ENCODE measurements at regions not wholly inside any gene's neighbourhood (a gene's known extent, or its start where the extent isn't known, plus 50 kb on each side); places are given as distances from the start of the nearest gene placed in this dataset.

DNA sequence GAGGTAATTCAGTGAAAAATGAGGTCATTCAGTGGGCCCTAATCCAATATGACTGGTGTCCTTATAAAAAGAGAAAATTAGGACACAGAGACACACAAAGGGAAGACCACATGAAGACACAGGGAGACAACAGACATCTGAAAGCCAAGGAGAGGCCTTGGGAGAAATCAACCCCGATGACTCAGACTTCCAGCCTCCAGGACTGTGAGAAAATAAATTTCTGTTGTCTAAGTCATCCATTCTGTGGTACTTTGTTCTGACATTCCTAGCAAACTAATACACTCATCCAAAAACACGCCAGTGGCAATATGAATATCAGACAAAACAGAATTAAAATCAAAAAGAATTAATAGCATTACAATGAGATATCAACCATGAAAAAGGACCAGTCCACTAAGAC, 303.7 kb downstream of the SS18 start:
- FAIRE-seq (no peak), ATAC-seq (no peak), DNase-seq (ENCODE audit: low read depth in 1 of 2, low spot score in 1 of 2) (no peak)
- CTCF ChIA-PET = no interaction called here
- POLR2A ChIA-PET = no interaction called here
- Histone ChIP-seq H3K4me2 (no peak overlapping the region), H3K4me3 (no peak overlapping the region), H3K4me1 (no peaks in the 10 kb centered on the region), H3K9me3 (no peaks in the 10 kb centered on the region), H3K27ac (no peak overlapping the region)
- WGBS (ENCODE audit: missing lambda C conversion rate) = 0% methylated on average over 2 of the region's 2 CpGs
- TF ChIP-seq HEYL (CRISPR knock-in tag; IDR thresholded peaks at IDR 0.05) = no peak
- TF ChIP-seq, protein P1, sequence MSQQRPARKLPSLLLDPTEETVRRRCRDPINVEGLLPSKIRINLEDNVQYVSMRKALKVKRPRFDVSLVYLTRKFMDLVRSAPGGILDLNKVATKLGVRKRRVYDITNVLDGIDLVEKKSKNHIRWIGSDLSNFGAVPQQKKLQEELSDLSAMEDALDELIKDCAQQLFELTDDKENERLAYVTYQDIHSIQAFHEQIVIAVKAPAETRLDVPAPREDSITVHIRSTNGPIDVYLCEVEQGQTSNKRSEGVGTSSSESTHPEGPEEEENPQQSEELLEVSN (IDR thresholded peaks at IDR 0.05; ENCODE audit: borderline replicate concordance, low read depth) = no peak
- no peak for TF ChIP-seq POLR2A (IDR thresholded peaks at IDR 0.05; ENCODE audit: low read length)
- no peak for TF ChIP-seq FOSL2 (IDR thresholded peaks at IDR 0.05)
- TF ChIP-seq FOSL2 (CRISPR knock-in tag; IDR thresholded peaks at IDR 0.05) = no peak
- no peak for TF ChIP-seq FOSB (CRISPR knock-in tag; IDR thresholded peaks at IDR 0.05)
- no peak for TF ChIP-seq KDM1A (IDR thresholded peaks at IDR 0.05; ENCODE audit: low read depth)
- TF ChIP-seq ESRRA (IDR thresholded peaks at IDR 0.05; ENCODE audit: borderline replicate concordance, low read length) = no peak
- TF ChIP-seq, protein P2, sequence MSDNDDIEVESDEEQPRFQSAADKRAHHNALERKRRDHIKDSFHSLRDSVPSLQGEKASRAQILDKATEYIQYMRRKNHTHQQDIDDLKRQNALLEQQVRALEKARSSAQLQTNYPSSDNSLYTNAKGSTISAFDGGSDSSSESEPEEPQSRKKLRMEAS (IDR thresholded peaks at IDR 0.05) = no peak
- no peak for TF ChIP-seq RCOR1 (IDR thresholded peaks at IDR 0.05; ENCODE audit: low read depth, low read length)
- TF ChIP-seq, protein P3, sequence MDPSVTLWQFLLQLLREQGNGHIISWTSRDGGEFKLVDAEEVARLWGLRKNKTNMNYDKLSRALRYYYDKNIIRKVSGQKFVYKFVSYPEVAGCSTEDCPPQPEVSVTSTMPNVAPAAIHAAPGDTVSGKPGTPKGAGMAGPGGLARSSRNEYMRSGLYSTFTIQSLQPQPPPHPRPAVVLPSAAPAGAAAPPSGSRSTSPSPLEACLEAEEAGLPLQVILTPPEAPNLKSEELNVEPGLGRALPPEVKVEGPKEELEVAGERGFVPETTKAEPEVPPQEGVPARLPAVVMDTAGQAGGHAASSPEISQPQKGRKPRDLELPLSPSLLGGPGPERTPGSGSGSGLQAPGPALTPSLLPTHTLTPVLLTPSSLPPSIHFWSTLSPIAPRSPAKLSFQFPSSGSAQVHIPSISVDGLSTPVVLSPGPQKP (IDR thresholded peaks at IDR 0.05; ENCODE audit: low read depth, low read length) = no peak
- TF ChIP-seq, protein P4, sequence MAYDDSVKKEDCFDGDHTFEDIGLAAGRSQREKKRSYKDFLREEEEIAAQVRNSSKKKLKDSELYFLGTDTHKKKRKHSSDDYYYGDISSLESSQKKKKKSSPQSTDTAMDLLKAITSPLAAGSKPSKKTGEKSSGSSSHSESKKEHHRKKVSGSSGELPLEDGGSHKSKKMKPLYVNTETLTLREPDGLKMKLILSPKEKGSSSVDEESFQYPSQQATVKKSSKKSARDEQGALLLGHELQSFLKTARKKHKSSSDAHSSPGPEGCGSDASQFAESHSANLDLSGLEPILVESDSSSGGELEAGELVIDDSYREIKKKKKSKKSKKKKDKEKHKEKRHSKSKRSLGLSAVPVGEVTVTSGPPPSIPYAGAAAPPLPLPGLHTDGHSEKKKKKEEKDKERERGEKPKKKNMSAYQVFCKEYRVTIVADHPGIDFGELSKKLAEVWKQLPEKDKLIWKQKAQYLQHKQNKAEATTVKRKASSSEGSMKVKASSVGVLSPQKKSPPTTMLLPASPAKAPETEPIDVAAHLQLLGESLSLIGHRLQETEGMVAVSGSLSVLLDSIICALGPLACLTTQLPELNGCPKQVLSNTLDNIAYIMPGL (CRISPR knock-in tag; IDR thresholded peaks at IDR 0.05; ENCODE audit: borderline replicate concordance) = no peak
- TF ChIP-seq MAFK (IDR thresholded peaks at IDR 0.05; ENCODE audit: partially characterized antibody) = no peak
- TF ChIP-seq ZFP36 (IDR thresholded peaks at IDR 0.05; ENCODE audit: borderline replicate concordance, partially characterized antibody) = no peak
- TF ChIP-seq TFCP2L1 (CRISPR knock-in tag; IDR thresholded peaks at IDR 0.05) = no peak

DNA sequence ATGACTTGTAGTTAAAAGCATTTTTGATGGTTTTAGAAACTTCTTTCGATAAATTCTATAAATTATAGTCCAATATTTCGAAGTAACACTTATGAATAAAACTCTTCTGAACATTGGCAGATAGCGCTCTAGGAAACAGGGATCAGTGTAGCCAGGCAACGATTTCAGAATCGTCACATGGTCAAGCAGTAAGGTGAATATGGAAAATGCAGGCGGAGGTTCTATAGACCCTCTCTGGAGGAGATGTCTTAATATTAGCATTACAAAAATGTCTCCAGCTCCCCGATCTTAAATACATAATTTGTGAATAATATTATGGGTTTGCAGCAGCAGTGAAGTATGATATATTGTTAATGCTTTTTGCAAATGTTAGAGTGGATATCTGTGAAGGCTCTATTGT, 310.3 kb downstream of the SS18 start:
- TF ChIP-seq HOXB13 (CRISPR knock-in tag; IDR thresholded peaks at IDR 0.05; ENCODE audit: low read depth) = no peak
- no peak overlapping the region for H3K4me2 ChIP-seq
- H3K4me3 ChIP-seq = no peak overlapping the region
- POLR2A ChIA-PET = no interaction called here
- no peak overlapping the region for H3K27ac ChIP-seq
- 17% methylated on average over 7 of the region's 7 CpGs for WGBS (ENCODE audit: missing lambda C conversion rate)
- CTCF ChIA-PET = no interaction called here
- H3K4me1 ChIP-seq = no peaks in the 10 kb centered on the region
- FAIRE-seq (no peak), ATAC-seq (no peak), DNase-seq (ENCODE audit: low read depth in 1 of 2, low spot score in 1 of 2) (no peak)
- H3K9me3 ChIP-seq = no peaks in the 10 kb centered on the region

GRCh38 chr18:25771796-25772195, 318.6 kb downstream of the SS18 start:
- Histone ChIP-seq H3K27ac (no peak overlapping the region), H3K4me3 (no peak overlapping the region), H3K9me3 (no peaks in the 10 kb centered on the region), H3K4me1 (no peaks in the 10 kb centered on the region), H3K4me2 (no peak overlapping the region)
- TF ChIP-seq ZC3H11A (IDR thresholded peaks at IDR 0.05) (no peak), SREBF2 (IDR thresholded peaks at IDR 0.05) (no peak), JUNB (IDR thresholded peaks at IDR 0.05) (no peak), BHLHE40 (IDR thresholded peaks at IDR 0.05; ENCODE audit: low read depth, low read length) (no peak), KDM5A (IDR thresholded peaks at IDR 0.05) (no peak), MYC (IDR thresholded peaks at IDR 0.05; ENCODE audit: borderline replicate concordance, low read length) (no peak), RAD21 (conservative IDR thresholded peaks at IDR 0.05 in 1 of 2, IDR thresholded peaks at IDR 0.05 in 1 of 2) (no peak), ESRRA (IDR thresholded peaks at IDR 0.05; ENCODE audit: borderline replicate concordance, low read length) (no peak)
- CTCF ChIA-PET = no interaction called here
- FAIRE-seq = no peak
- POLR2A ChIA-PET = no interaction called here
- DNase-seq (ENCODE audit: low read depth in 1 of 2, low spot score in 1 of 2) = no peak
- no peak for ATAC-seq
- 35% methylated on average over 3 of the region's 3 CpGs for WGBS (ENCODE audit: missing lambda C conversion rate)

All from A549 (cell line).